ENCODE measurements at regions not wholly inside any gene's neighbourhood (a gene's known extent, or its start where the extent isn't known, plus 50 kb on each side); places are given as distances from the start of the nearest gene placed in this dataset.
"Not testable (repeated sequence)": the region's sequence is repeated elsewhere in the genome, so short reads cannot be mapped to it uniquely, and the experiment has no call there.

DNA sequence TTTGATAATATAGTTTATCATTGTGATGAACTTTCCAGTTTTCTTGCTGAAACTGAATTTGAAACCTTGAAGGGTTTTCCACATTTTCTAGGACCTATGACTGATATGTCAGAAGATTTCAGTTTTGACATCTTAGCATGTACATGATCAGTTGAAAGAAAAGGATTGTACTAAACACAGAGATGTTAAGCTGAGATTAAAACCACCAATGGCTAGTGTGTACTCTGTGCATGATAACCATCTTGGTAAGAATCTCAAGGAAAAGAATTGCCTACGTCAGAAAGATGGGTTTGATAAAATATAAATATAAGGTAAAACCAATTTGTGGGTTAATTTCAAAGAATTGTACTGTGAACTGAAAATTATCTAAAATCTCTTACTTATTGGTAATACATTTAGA lies 776.4 kb downstream of the GATA3 start:
- no peak for DNase-seq

DNA sequence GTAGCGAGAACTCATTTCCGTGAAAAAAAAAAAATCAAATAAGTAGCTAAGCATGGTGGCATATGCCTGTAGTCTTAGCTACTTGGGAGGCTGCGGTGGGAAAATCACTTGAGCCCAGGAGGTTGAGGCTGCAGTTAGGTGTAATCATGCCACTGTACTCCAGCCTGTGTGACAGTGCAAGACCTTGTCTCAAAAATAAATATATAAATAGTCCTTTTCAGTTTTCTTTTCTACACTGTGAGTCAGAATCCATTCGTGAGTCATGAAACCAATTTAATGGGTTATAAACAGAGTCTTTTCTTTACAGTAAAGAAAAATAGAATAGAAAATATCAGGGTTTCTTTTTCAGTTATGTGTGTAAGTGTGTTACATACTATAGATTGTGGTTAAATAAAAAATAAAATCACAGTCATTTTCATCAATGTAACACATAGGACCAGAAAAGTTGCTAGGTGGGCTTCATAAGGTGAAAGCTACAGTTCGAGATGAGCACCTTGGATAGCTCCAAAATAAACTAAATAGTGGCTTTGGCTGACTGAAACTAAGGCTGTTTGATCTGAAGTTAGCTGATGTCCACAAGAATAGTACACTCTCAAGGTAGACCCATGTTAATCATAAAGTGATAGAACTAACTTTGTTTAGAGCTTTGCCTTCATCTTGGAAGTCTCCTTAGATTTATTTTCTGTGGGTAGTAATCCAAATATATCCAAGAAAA lies 781.1 kb downstream of the GATA3 start:
- DNase-seq = no peak

DNA sequence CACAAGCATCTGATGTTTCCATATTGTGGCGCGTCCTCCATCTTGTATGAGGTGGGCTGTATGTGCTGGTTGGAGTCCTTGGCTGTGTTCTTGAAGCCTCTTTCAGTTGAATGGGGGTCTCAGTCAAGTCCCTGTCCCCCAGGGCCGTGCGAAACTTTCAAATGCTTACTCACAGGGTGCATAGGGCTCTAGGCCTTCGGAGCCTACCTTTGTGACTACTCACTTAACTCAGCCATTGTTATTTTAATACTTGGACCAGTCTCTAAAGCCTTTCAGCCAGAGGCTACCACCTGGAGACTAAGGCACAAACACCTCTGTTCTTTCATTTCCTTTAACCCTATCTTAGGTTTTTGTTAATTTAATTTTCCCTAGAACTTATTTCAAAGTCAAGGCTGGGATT lies 785.9 kb downstream of the GATA3 start:
- no peak for DNase-seq

DNA sequence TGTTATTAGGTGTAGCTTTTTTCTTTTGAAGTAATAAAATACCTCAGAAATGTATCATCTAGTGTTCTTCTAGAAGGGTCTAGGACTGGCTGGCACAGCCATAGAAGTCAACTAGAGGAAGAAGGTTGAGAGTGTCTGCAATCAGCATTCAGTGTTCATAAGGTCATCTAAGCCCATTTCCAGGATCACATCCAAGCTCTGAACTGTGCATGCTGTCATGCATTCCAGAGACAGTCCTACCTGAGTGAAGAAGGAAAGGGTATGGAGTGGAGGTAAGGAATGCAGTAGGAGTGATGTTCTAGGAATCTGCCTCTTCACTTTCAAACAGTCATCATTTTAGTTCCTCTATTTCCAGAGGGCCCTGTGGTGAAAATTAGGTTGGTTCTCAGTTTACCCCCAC lies 789.7 kb downstream of the GATA3 start:
- DNase-seq = no peak

DNA sequence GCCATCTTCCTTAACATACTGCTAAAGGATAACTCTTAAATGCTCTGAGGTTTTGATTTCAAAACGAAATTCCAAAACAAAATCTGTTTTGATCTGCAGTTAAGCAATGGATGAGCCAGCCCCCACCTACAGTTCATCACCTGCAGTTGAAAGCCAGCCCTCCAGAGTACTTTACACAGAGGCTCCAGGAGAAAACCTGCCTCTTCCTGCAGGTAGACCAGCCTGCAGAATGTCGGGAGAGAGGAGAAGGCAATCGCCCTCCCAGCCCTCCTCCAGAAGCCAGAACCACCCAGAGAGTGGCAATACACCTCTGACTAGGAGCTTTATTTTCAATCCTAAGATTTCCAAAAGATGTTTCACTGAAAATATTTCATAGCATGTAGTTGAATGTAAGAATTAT lies 798.1 kb downstream of the GATA3 start:
- DNase-seq = no peak

DNA sequence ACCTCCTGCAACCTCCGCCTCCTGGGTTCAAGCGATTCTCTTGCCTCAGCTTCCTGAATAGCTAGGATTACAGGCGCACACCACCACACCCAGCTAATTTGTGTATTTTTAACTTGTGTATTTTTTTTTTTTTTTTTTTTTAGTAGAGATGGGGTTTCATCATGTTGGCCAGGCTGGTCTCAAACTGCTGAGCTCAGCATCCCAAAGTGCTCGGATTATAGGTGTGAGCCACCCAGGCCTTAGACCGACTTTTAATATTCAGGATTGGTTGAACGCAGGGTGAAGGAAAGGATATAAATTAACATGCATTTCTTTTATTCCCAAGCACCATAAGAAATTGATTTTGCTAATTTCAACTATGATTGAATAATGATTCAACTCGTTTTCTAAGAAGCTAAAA lies 798.6 kb downstream of the GATA3 start:
- no peak for DNase-seq

DNA sequence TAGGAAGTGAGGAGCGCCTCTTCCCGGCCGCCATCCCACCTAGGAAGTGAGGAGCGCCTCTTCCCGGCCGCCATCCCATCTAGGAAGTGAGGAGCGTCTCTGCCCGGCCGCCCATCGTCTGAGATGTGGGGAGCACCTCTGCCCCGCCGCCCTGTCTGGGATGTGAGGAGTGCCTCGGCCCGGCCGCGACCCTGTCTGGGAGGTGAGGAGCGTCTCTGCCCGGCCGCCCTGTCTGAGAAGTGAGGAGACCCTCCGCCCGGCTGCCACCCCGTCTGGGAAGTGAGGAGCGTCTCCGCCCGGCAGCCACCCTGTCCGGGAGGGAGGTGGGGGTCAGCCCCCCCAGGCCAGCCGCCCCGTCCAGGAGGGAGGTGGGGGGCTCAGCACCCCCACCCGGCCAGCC lies 814.4 kb downstream of the GATA3 start:
- DNase-seq = not testable (repeated sequence)

DNA sequence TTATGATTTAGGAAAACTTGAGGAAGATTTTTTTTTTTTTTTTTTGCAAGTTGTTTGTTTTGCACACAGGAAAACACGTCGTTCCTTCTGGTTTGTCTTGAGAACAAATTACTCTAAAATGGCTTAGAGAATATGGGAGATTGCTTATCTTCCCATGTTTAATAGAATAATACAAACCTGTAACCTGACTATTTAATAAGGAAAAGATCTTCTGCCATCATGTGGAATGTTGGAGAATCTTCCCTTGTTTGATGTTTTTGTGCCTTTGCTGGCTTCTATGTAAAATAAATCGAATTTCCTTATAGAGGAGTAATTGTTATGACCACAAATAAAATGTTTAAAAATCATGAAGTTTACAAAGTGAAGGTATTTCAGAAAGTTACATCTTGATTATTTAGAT lies 818.8 kb downstream of the GATA3 start:
- DNase-seq = no peak

DNA sequence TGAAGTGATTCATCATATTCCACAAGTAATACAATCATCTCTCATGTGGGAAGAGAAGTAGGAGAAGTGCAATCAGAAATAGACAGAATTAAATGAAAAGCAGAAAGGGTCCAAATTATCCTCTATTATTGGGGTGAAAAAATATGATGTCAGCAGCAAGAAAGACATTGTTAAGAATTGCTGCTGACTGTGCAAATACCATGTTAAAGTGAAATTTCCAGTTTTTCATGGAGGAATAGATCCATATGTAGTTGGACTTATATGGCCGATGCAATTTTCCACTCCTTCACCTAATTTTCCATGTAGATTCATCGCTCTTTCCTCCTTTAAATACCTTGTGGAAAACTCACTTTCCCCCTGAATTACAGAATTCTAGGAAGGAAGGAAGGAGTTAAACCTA lies 819.8 kb downstream of the GATA3 start:
- DNase-seq = no peak

DNA sequence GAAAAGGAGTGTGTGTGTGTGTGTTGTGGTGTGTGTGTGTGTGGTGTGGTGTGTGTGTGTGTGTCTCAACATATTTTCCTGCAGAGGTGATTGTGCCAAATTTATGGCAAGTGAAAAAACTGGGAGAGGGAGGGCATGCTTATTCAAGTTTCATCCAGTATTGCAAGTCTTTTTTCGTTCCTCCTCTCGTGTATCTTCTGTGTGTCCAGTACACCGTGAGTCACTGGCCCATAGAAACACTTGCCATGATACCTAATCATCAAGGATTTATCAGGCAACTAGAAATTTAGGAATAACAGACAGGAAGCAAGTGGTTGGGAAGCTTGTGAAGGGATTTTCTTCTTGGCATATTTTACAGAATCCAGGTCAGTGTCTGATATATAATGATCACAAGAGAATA lies 820.5 kb downstream of the GATA3 start:
- no peak for DNase-seq

DNA sequence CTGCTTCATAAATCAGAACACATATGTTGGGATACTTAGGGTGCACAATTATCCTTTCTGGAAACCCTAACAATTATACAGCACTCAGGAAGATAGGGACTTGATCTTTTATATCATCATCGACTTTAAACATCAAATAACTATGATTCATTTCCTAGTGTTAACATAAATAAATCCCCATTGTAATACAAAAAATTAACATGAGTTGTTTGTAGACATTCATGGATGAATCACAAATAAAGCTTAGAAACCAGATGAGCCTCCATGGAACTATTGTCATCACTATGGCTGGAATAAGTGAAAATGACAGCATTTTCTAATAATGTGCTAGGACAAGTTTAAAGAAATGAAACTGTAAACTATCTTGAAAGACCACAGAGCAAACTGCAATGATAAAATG lies 821.7 kb downstream of the GATA3 start:
- no peak for DNase-seq

DNA sequence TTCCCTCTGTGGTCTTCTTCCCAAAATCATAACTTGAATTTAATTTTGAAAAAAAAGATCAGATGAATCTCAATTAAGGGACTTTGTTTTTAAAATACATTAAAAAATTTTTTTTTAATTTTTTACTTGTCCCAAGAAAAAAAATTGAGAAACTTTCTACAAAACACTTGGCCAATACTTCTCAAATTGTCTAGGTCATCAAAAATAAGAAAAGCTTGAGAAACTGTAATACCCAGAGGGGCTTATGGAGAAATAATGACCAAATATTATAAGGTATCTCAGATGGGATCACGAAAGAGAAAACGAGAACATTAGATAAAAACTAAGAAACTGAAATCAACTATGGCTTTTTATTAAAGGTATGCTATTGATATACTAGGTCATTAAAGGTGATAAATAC lies 835.0 kb downstream of the GATA3 start:
- DNase-seq = no peak

DNA sequence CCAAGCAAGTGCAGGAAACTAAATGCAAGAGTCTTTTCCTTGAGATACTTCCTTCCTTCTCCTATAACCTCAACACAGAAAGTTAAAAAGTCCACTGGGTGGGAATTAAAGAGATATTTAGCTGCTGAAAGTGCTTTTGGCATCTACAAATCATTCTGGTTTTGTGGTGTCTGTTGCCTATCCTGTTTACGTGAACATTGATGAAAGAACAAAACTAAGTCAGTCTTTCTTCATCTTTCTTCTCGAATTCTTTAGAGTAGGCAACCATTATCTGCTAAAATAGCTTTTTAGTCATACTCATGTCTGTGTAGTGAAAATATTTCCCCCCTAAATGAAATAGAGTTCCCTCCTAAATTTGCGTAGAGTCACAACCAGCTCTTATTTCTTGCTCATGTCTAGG lies 838.6 kb downstream of the GATA3 start:
- DNase-seq = no peak

DNA sequence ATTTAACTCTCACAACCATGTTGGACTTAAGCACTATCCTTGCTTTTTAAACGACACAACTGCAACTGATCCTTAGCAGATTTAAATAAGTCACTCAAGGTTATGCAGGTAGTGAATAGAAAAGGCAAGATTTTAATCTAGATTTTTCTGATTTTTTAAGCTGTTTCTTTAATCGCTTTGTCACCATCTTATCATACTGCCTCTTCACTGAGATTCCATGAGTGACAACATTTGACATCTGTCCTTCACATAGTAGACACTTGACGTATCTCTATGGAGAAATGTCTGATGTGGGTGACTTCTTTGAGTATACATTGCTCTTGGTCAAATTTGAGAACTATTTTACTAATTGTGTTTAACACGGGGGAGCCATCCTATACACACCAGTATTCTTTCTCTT lies 839.7 kb downstream of the GATA3 start:
- DNase-seq = no peak

DNA sequence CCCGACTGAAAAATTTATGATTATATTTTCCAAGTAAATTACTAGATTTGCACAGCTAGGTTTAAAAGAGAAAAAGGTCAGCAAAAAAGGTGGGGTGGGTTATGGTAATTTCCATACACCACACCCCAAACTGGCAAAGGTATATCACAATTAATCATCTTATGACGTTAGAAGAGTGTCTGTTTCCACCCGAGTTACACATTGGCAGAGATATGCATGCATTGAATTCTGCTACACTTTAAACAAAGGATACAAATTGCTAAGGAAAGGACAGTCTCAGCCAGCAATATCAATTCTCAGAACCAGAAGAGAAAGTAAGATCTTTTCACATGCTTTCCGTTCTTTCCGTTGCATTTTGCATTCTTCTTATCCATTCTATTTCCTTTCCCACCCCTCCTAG lies 843.3 kb downstream of the GATA3 start:
- DNase-seq = no peak

DNA sequence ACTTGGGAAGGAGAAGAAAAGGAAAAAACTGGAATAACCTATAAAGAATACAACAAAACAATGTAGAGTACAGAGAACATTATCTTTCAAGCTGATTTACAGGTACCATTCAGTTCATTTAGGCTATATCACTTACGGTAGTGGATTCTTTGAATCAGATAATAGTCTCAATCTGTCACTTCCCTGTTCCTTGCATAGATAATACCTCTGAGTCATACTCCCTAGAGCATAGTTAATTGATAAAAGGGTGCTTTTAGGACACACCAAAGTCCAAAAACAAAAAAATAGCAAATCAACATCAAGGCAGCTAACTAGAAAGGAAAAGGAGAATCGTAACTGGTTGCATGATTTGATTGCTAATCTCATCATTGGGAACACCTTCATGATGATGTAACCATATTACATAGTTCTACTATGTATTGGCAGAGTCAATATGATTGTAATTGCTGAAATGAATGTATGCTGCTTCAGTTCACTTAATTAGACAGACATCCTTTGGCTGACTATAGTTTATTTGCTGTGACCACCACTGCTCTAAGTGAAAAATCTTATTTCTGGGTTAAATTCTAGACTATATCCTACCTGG lies 844.4 kb downstream of the GATA3 start:
- DNase-seq = no peak

DNA sequence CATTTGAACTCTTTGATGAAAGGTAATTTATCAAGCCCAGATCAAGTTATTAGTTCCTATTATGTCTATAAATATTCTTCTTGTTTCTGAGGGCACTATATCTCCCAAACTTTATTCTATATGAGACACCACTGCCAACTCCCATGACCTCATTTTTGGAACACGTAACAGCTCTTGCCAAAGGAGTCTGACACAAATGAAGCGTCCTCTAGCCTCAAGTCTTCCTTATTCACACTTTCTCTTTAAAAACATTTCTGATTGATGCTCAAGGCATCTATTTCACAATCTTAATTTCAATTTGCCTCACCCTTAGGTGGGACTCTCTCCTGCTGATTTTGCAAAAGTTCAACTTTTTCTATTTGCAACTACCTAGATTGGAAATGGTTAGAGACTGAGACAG lies 848.4 kb downstream of the GATA3 start:
- no peak for DNase-seq

DNA sequence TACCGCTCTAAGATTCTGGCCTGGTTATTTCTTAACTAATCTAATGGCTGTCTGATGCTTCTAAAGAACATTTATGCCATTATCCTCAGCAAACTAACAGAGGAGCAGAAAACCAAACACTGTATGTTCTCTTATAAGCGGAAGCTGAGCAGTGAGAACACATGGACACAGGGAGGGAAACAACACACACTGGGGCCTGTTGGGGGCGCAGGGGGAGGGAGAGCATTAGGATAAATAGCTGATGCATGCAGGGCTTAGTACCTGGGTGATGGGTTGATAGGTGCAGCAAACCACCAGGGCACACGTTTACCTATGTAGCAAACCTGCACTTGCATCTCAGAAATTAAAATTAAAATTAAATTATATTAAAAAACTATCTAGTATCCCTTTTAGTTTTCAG lies 853.5 kb downstream of the GATA3 start:
- DNase-seq = no peak

DNA sequence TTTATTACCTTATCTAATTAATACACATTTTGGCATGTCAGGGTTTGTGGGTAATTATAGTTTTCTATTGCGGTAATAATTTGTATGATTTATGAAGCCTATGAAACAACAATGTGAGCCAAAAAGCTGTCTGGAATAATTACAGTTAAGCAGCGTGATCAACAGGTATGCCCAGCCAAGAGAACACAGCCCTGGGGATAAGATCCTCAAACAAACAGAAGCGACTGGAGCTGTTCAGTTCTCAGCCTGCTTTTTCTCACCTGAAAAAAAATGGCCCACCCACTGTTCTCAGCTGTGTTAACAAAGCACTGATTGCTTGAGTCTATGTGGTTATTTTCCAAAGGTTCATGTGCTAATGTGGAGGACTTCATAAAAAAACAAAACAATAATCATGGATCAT lies 855.8 kb downstream of the GATA3 start:
- DNase-seq = no peak

DNA sequence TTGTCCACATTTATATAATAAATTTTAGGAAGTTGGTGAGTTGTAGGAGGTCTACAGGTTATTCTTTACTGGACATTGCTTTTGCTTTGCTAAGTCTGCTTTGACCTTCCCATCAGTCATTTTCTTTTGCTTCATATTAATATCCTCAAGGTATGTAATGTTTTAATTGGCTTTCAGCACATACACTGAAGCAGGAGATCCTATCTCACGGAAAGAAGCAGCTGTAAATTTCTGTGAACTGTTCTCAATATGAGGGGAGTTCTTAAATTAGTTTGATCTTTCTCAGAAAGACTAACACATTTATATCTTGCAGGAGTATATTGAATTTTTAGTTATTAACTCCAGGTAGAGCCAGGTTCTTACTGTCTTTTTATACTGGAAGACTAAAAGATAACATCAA lies 856.5 kb downstream of the GATA3 start:
- no peak for DNase-seq

DNA sequence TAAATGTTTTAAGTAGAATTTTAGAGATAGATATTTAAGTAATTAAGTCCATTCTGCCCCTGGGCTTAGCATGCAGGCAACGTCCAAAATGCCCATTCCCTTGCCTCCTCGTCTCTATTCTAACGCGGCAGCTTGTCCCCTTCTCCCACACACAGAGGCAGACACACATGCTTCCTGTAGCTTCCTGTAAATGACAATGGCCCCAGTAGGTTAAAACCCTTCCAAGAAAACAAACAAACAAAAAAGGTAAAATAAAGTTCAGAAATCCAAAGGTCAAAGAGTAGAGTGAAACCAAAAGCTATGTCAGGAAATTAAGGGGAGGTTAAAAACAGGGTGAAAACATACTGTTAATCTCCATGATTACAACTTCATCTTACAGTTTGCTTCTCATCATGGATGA lies 857.6 kb downstream of the GATA3 start:
- DNase-seq = no peak

DNA sequence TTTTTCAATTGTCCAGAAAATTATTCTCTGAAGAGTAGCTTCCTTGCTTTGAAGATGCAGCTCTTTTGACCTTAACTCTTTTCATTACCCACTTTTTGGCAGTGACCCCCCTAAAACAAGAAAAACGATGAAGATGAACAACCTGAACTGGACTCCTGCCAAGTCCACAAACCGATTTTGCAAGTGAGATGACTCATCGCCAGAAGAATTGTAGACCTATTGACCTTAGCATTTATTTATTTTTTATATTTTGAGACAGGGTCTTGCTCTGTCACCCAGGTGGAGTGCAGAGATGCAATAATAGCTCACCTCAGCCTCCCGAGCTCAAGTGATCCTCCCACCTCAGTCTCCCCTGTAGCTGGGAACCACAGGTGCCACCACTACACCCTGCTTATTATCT lies 859.2 kb downstream of the GATA3 start:
- no peak for DNase-seq

DNA sequence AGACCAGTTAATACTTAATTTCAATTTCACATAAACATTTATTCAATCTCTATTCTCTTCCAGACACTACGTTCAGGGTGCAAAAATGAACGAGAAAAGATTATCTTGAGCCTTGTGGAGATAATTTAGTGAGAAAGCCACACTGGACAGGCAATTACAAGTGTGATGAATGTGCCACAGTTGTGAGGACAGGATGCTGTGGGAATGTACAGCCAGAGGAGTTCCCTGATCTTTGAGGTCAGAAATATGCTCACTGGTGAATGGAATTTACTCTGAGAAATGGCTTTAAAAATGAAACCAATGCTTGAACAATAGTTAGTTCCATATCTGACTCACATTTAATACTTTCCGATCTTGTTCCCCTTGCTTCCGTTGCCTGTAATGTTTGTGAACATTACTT lies 864.8 kb downstream of the GATA3 start:
- DNase-seq = no peak

DNA sequence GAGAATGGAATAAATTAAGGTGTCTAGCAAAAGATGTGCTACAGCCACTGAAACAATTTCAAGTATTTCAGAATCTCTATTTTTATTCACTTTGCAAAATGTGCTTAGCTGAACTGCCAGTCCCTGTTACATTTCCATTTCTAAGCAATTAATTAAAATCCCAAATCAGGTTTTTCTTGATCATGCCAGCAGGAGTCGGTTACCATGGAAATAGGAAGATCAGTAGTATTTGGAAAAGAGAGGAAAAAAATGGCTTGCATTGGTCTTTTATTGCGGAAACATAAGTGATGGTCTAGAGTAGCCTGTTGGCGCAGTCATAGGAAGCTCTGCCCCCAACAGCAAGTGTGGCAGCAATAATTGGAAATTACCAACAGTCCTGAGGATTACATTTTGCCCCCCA lies 867.1 kb downstream of the GATA3 start:
- DNase-seq = no peak

DNA sequence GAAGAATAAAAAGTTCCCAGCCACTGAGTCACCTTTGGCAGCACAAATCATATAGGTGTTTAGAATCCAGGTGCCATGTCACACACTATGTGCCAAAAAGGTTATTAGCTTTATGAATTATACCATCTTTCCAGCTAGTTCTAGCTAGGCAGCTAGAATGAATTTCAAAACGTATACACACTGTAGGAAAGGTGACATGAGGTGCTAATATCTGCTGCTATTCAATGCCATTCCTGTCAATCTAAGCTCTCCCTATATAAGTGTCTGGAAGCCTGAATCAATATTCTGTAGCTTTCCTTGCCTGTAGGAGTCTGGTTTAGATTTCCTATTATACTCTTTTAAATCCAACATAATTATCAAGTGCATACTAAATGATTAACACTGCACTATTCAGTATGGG lies 868.6 kb downstream of the GATA3 start:
- no peak for DNase-seq

Measured in DMS79 treated with DMSO at 0.1 percent for 48 hours (cell line).